Activated CD4-positive, alpha-beta T cell treated with anti-CD3 and anti-CD28 coated beads, Interleukin-2, Interleukin-6, amounts not matched to agents 100 ng/mL and 50 ng/mL, durations not matched to agents 16 hours and 8 hours (primary cell): ENCODE measurements at regions not wholly inside any gene's neighbourhood (a gene's known extent, or its start where the extent isn't known, plus 50 kb on each side); places are given as distances from the start of the nearest gene placed in this dataset.

ENCODE experiments used
- DNase-seq: peaks from one replicate; pipeline ENCODE4 v3.0.0-alpha.2; 2020

GRCh38 chr4:121519236-121519838, 138.5 kb upstream of the QRFPR start:
- DNase-seq: no peak

GRCh38 chr4:121517241-121517640, 136.4 kb upstream of the QRFPR start:
- no peak for DNase-seq

- no peak for DNase-seq
These were observed 133.6 kb upstream of the QRFPR start for GRCh38 chr4:121514443-121514842.

- peak; percentile 70 for DNase-seq
These were observed 129.6 kb upstream of the QRFPR start for GRCh38 chr4:121510341-121510874.

- no peak for DNase-seq
These were observed 104.5 kb upstream of the QRFPR start for GRCh38 chr4:121485190-121485804.

- peak; percentile 50 for DNase-seq
These were observed 103.8 kb upstream of the QRFPR start for GRCh38 chr4:121484633-121485032.

GRCh38 chr4:121479808-121480207, 99.0 kb upstream of the QRFPR start:
- DNase-seq: no peak

GRCh38 chr4:121477480-121477879, 96.7 kb upstream of the QRFPR start:
- no peak for DNase-seq

GRCh38 chr4:121477079-121477478, 96.3 kb upstream of the QRFPR start:
- DNase-seq: no peak

GRCh38 chr4:121472937-121473721, 92.3 kb upstream of the QRFPR start:
- peak; percentile 29 for DNase-seq

GRCh38 chr4:121464854-121465253, 84.0 kb upstream of the QRFPR start:
- DNase-seq: no peak

GRCh38 chr4:121462660-121463261, 81.9 kb upstream of the QRFPR start:
- peak; percentile 71 for DNase-seq

GRCh38 chr4:121459026-121459425, 78.2 kb upstream of the QRFPR start:
- no peak for DNase-seq

GRCh38 chr4:121457278-121457875, 76.6 kb upstream of the QRFPR start:
- DNase-seq: no peak

- DNase-seq: no peak
These were observed 74.5 kb upstream of the QRFPR start for GRCh38 chr4:121455285-121455684.

GRCh38 chr4:121454251-121454979, 73.6 kb upstream of the QRFPR start:
- no peak for DNase-seq

- DNase-seq: no peak
These were observed 70.5 kb upstream of the QRFPR start for GRCh38 chr4:121451310-121451709.

GRCh38 chr4:121449416-121449815, 68.6 kb upstream of the QRFPR start:
- no peak for DNase-seq

GRCh38 chr4:121448231-121448630, 67.4 kb upstream of the QRFPR start:
- no peak for DNase-seq

- no peak for DNase-seq
These were observed 58.9 kb upstream of the QRFPR start for GRCh38 chr4:121439669-121440068.
